NB4 (cell line): ENCODE measurements at regions not wholly inside any gene's neighbourhood (a gene's known extent, or its start where the extent isn't known, plus 50 kb on each side); places are given as distances from the start of the nearest gene placed in this dataset.

Source experiments
- MAX ChIP-seq: IDR thresholded peaks from 2 replicates; pipeline ENCODE4 v1.6.1; 2011; ENCODE audit warnings: low read depth, low read length
- POLR2A ChIP-seq: IDR thresholded peaks from 2 replicates; pipeline ENCODE4 v1.6.1; 2011; ENCODE audit warnings: mild to moderate bottlenecking; ENCODE audit not compliant: insufficient read length; ENCODE audit errors: extremely low read depth
- TF ChIP-seq, protein P1 (sequence below): IDR thresholded peaks from one replicate; pipeline ENCODE4 v1.5.1; 2012; ENCODE audit warnings: low read depth, low read length

- TF ChIP-seq, protein P1, sequence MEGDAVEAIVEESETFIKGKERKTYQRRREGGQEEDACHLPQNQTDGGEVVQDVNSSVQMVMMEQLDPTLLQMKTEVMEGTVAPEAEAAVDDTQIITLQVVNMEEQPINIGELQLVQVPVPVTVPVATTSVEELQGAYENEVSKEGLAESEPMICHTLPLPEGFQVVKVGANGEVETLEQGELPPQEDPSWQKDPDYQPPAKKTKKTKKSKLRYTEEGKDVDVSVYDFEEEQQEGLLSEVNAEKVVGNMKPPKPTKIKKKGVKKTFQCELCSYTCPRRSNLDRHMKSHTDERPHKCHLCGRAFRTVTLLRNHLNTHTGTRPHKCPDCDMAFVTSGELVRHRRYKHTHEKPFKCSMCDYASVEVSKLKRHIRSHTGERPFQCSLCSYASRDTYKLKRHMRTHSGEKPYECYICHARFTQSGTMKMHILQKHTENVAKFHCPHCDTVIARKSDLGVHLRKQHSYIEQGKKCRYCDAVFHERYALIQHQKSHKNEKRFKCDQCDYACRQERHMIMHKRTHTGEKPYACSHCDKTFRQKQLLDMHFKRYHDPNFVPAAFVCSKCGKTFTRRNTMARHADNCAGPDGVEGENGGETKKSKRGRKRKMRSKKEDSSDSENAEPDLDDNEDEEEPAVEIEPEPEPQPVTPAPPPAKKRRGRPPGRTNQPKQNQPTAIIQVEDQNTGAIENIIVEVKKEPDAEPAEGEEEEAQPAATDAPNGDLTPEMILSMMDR, result no peak
- TF ChIP-seq MAX (no peak), POLR2A (no peak)
Measured at GRCh38 chr2:224155896-224156295, 116.8 kb upstream of the SERPINE2 start.
